ENCODE measurements at regions not wholly inside any gene's neighbourhood (a gene's known extent, or its start where the extent isn't known, plus 50 kb on each side); places are given as distances from the start of the nearest gene placed in this dataset.

- Histone ChIP-seq H3K27me3 (ENCODE audit: control insufficient read depth, insufficient read depth) (no peaks in the 10 kb centered on the region), H3K4me1 (ENCODE audit: control insufficient read depth, insufficient read depth, low read length) (no peaks in the 10 kb centered on the region), H3K9me3 (ENCODE audit: control insufficient read depth, low read length) (no peaks in the 10 kb centered on the region), H3K27ac (ENCODE audit: low read length) (no peak overlapping the region), H3K4me3 (ENCODE audit: low read length) (no peak overlapping the region)
- WGBS, result 88% methylated on average over 1 of the region's 1 CpG
- ATAC-seq (no peak), DNase-seq (no peak)
- intact Hi-C loops (cut with DNase I), result no loop called here
These were observed 1100.0 kb upstream of the SLIT2 start for GRCh38 chr4:19151684-19152083.

- intact Hi-C loops (cut with DNase I), result no loop called here
- Histone ChIP-seq H3K27me3 (ENCODE audit: control insufficient read depth, insufficient read depth) (no peaks in the 10 kb centered on the region), H3K4me1 (ENCODE audit: control insufficient read depth, insufficient read depth, low read length) (no peaks in the 10 kb centered on the region), H3K27ac (ENCODE audit: low read length) (no peak overlapping the region), H3K9me3 (ENCODE audit: control insufficient read depth, low read length) (no peaks in the 10 kb centered on the region), H3K4me3 (ENCODE audit: low read length) (no peak overlapping the region)
- ATAC-seq (no peak), DNase-seq (no peak)
- WGBS, result 87% methylated on average over 3 of the region's 3 CpGs
These were observed 1105.7 kb upstream of the SLIT2 start for GRCh38 chr4:19146038-19146437.

- no peaks in the 10 kb centered on the region for H3K4me1 ChIP-seq (ENCODE audit: control insufficient read depth, insufficient read depth, low read length)
- no peak for ATAC-seq
- intact Hi-C loops (cut with DNase I), result no loop called here
- no peak overlapping the region for H3K27ac ChIP-seq (ENCODE audit: low read length)
- no peaks in the 10 kb centered on the region for H3K27me3 ChIP-seq (ENCODE audit: control insufficient read depth, insufficient read depth)
- H3K4me3 ChIP-seq (ENCODE audit: low read length), result no peak overlapping the region
- H3K9me3 ChIP-seq (ENCODE audit: control insufficient read depth, low read length), result no peaks in the 10 kb centered on the region
- DNase-seq, result no peak
- WGBS, result 81% methylated on average over 1 of the region's 1 CpG
These were observed 1114.5 kb upstream of the LCORL start for GRCh38 chr4:19135895-19136633.

GRCh38 chr4:19134685-19135084, 1113.1 kb upstream of the LCORL start:
- DNase-seq, result no peak
- 67% methylated on average over 3 of the region's 3 CpGs for WGBS
- intact Hi-C loops (cut with DNase I), result no loop called here
- H3K9me3 ChIP-seq (ENCODE audit: control insufficient read depth, low read length), result no peaks in the 10 kb centered on the region
- no peak for ATAC-seq
- no peak overlapping the region for H3K27ac ChIP-seq (ENCODE audit: low read length)
- no peaks in the 10 kb centered on the region for H3K4me1 ChIP-seq (ENCODE audit: control insufficient read depth, insufficient read depth, low read length)
- H3K4me3 ChIP-seq (ENCODE audit: low read length), result no peak overlapping the region
- H3K27me3 ChIP-seq (ENCODE audit: control insufficient read depth, insufficient read depth), result no peaks in the 10 kb centered on the region

- ATAC-seq (no peak), DNase-seq (no peak)
- no peak overlapping the region for H3K27ac ChIP-seq (ENCODE audit: low read length)
- intact Hi-C loops (cut with DNase I), result no loop called here
- no peaks in the 10 kb centered on the region for H3K27me3 ChIP-seq (ENCODE audit: control insufficient read depth, insufficient read depth)
- WGBS, result 79% methylated on average over 1 of the region's 1 CpG
- H3K9me3 ChIP-seq (ENCODE audit: control insufficient read depth, low read length), result no peaks in the 10 kb centered on the region
- no peak overlapping the region for H3K4me3 ChIP-seq (ENCODE audit: low read length)
- no peaks in the 10 kb centered on the region for H3K4me1 ChIP-seq (ENCODE audit: control insufficient read depth, insufficient read depth, low read length)
These were observed 1111.8 kb upstream of the LCORL start for GRCh38 chr4:19133315-19133714.

GRCh38 chr4:19130866-19131265, 1109.3 kb upstream of the LCORL start:
- Histone ChIP-seq H3K4me1 (ENCODE audit: control insufficient read depth, insufficient read depth, low read length) (no peaks in the 10 kb centered on the region), H3K4me3 (ENCODE audit: low read length) (no peak overlapping the region), H3K27me3 (ENCODE audit: control insufficient read depth, insufficient read depth) (no peaks in the 10 kb centered on the region), H3K27ac (ENCODE audit: low read length) (no peak overlapping the region), H3K9me3 (ENCODE audit: control insufficient read depth, low read length) (no peaks in the 10 kb centered on the region)
- no peak for DNase-seq
- no peak for ATAC-seq
- intact Hi-C loops (cut with DNase I), result no loop called here

- intact Hi-C loops (cut with DNase I), result no loop called here
These were observed 1106.6 kb upstream of the LCORL start for GRCh38 chr4:19128176-19128575.

GRCh38 chr4:19126903-19127302, 1105.3 kb upstream of the LCORL start:
- ATAC-seq (no peak), DNase-seq (no peak)
- H3K27me3 ChIP-seq (ENCODE audit: control insufficient read depth, insufficient read depth), result no peaks in the 10 kb centered on the region
- WGBS, result 82% methylated on average over 4 of the region's 4 CpGs
- no peak overlapping the region for H3K4me3 ChIP-seq (ENCODE audit: low read length)
- intact Hi-C loops (cut with DNase I), result no loop called here
- no peaks in the 10 kb centered on the region for H3K9me3 ChIP-seq (ENCODE audit: control insufficient read depth, low read length)
- no peak overlapping the region for H3K27ac ChIP-seq (ENCODE audit: low read length)
- no peaks in the 10 kb centered on the region for H3K4me1 ChIP-seq (ENCODE audit: control insufficient read depth, insufficient read depth, low read length)

More at GRCh38 chr4:19128176-19128575, 1106.6 kb upstream of the LCORL start:
- Histone ChIP-seq H3K4me3 (ENCODE audit: low read length) (no peak overlapping the region), H3K4me1 (ENCODE audit: control insufficient read depth, insufficient read depth, low read length) (no peaks in the 10 kb centered on the region), H3K27me3 (ENCODE audit: control insufficient read depth, insufficient read depth) (no peaks in the 10 kb centered on the region), H3K9me3 (ENCODE audit: control insufficient read depth, low read length) (no peaks in the 10 kb centered on the region), H3K27ac (ENCODE audit: low read length) (no peak overlapping the region)
- DNase-seq (no peak), ATAC-seq (no peak)
- 84% methylated on average over 1 of the region's 1 CpG for WGBS

GRCh38 chr4:19123681-19124080, 1102.1 kb upstream of the LCORL start:
- intact Hi-C loops (cut with DNase I), result no loop called here
- Histone ChIP-seq H3K27ac (ENCODE audit: low read length) (no peak overlapping the region), H3K4me3 (ENCODE audit: low read length) (no peak overlapping the region), H3K9me3 (ENCODE audit: control insufficient read depth, low read length) (no peaks in the 10 kb centered on the region), H3K27me3 (ENCODE audit: control insufficient read depth, insufficient read depth) (no peaks in the 10 kb centered on the region), H3K4me1 (ENCODE audit: control insufficient read depth, insufficient read depth, low read length) (no peaks in the 10 kb centered on the region)
- DNase-seq (no peak), ATAC-seq (no peak)
- WGBS, result 78% methylated on average over 4 of the region's 4 CpGs

- Histone ChIP-seq H3K4me3 (ENCODE audit: low read length) (no peak overlapping the region), H3K4me1 (ENCODE audit: control insufficient read depth, insufficient read depth, low read length) (no peaks in the 10 kb centered on the region), H3K9me3 (ENCODE audit: control insufficient read depth, low read length) (no peaks in the 10 kb centered on the region), H3K27me3 (ENCODE audit: control insufficient read depth, insufficient read depth) (no peaks in the 10 kb centered on the region), H3K27ac (ENCODE audit: low read length) (no peak overlapping the region)
- intact Hi-C loops (cut with DNase I), result no loop called here
- WGBS, result 70% methylated on average over 3 of the region's 3 CpGs
- no peak for ATAC-seq
- DNase-seq, result no peak
These were observed 1098.5 kb upstream of the LCORL start for GRCh38 chr4:19119904-19120560.

- H3K27ac ChIP-seq (ENCODE audit: low read length), result no peak overlapping the region
- H3K27me3 ChIP-seq (ENCODE audit: control insufficient read depth, insufficient read depth), result no peaks in the 10 kb centered on the region
- no peaks in the 10 kb centered on the region for H3K9me3 ChIP-seq (ENCODE audit: control insufficient read depth, low read length)
- no peak overlapping the region for H3K4me3 ChIP-seq (ENCODE audit: low read length)
- intact Hi-C loops (cut with DNase I), result no loop called here
- 71% methylated on average over 2 of the region's 2 CpGs for WGBS
- ATAC-seq (no peak), DNase-seq (no peak)
- H3K4me1 ChIP-seq (ENCODE audit: control insufficient read depth, insufficient read depth, low read length), result no peaks in the 10 kb centered on the region
These were observed 1095.5 kb upstream of the LCORL start for GRCh38 chr4:19117022-19117421.

Measured in right cardiac atrium (tissue), 5 donors.